Breast epithelium (tissue), 3 donors: ENCODE measurements at regions not wholly inside any gene's neighbourhood (a gene's known extent, or its start where the extent isn't known, plus 50 kb on each side); places are given as distances from the start of the nearest gene placed in this dataset.

ENCODE experiments used
- POLR2A ChIP-seq: fragments of 450-650 bp; IDR thresholded peaks from one replicate; pipeline ENCODE4 v1.6.1; 2016; ENCODE audit warnings: antibody characterized with exemption, mild to moderate bottlenecking, moderate library complexity
- POLR2AphosphoS5 ChIP-seq, 3 donors: sonication (generic); formaldehyde crosslinking; IDR thresholded peaks; one replicate each; pipeline ENCODE4 v1.6.1; 2017; ENCODE audit warnings: antibody characterized with exemption in 3 of 3
- TF ChIP-seq, protein P1 (sequence below), 3 donors: fragments of 450-650 bp; IDR thresholded peaks; one replicate each; pipeline ENCODE4 v1.5.1; 2016 to 2017; ENCODE audit warnings: antibody characterized with exemption in 3 of 3, mild to moderate bottlenecking in 3 of 3, moderate library complexity in 3 of 3

DNA sequence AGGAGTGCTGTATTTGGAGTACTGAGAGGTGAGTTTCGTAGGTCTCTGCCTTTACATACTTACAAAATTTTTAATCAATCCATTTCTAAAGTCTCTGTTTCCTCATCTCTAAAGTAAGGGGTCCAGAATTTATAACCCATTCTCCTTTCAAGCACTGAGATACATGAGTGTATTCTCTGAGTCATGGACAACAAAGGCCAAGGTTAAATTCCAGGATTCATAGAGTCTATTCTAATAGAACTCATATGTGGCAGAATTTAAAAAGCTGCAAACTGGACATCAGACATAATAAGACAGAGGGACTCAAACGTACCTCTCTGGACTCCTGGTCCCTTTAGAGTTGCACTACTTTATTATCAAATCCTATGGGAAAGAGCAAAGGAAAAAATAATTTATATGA lies 112.5 kb upstream of the SLIT3 start:
- TF ChIP-seq POLR2A, result no peak
- TF ChIP-seq, protein P1, sequence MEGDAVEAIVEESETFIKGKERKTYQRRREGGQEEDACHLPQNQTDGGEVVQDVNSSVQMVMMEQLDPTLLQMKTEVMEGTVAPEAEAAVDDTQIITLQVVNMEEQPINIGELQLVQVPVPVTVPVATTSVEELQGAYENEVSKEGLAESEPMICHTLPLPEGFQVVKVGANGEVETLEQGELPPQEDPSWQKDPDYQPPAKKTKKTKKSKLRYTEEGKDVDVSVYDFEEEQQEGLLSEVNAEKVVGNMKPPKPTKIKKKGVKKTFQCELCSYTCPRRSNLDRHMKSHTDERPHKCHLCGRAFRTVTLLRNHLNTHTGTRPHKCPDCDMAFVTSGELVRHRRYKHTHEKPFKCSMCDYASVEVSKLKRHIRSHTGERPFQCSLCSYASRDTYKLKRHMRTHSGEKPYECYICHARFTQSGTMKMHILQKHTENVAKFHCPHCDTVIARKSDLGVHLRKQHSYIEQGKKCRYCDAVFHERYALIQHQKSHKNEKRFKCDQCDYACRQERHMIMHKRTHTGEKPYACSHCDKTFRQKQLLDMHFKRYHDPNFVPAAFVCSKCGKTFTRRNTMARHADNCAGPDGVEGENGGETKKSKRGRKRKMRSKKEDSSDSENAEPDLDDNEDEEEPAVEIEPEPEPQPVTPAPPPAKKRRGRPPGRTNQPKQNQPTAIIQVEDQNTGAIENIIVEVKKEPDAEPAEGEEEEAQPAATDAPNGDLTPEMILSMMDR (IDR thresholded peaks at IDR 0.05), result no peak
- TF ChIP-seq POLR2AphosphoS5 (IDR thresholded peaks at IDR 0.05), result no peak
